ENCODE measurements at regions not wholly inside any gene's neighbourhood (a gene's known extent, or its start where the extent isn't known, plus 50 kb on each side); places are given as distances from the start of the nearest gene placed in this dataset.

DNA sequence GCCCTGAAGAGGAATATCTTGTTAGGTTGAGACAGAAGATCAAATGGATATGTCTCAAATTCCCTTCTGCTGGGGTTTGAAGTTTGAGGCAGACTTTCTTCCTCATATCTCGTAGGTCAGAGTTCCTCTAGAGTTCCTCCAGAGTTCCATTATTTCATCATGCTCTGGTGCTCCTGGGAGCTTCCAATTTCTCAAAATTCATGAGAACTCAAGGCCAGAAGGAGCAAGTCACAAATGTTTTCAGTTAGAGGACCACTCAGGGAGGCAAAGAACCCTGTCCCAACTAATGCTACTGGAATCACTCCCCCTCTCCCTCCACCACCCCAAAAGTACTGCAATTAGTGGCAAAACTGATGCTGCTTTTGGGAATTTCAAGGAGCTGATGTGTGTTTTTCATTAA is 115.7 kb upstream of the RBMS1 start:
- ChIA-PET POLR2A (no interaction called here), CTCF (no interaction called here)
- H3K27ac ChIP-seq (ENCODE audit: low read depth in 1 of 2, low read length in 2 of 2): no peak overlapping the region
- no peak overlapping the region for H3K4me3 ChIP-seq (ENCODE audit: low read length)
- ATAC-seq (ENCODE audit: poor library complexity): no peak
- Mint-ChIP-seq H3K4me3 (no peak overlapping the region), H3K9me3 (no peaks in the 10 kb centered on the region), H3K27me3 (no peaks in the 10 kb centered on the region), H3K27ac (no peak overlapping the region), H3K4me1 (ENCODE audit: low read depth) (peaks cover 57% of the 10 kb centered on the region), H3K36me3 (ENCODE audit: low read depth) (no peaks in the 10 kb centered on the region)
- H3K27me3 ChIP-seq (ENCODE audit: control insufficient read depth in 1 of 2, insufficient read depth in 2 of 2, low read length in 2 of 2): no peaks in the 10 kb centered on the region
- TF ChIP-seq, protein P1, sequence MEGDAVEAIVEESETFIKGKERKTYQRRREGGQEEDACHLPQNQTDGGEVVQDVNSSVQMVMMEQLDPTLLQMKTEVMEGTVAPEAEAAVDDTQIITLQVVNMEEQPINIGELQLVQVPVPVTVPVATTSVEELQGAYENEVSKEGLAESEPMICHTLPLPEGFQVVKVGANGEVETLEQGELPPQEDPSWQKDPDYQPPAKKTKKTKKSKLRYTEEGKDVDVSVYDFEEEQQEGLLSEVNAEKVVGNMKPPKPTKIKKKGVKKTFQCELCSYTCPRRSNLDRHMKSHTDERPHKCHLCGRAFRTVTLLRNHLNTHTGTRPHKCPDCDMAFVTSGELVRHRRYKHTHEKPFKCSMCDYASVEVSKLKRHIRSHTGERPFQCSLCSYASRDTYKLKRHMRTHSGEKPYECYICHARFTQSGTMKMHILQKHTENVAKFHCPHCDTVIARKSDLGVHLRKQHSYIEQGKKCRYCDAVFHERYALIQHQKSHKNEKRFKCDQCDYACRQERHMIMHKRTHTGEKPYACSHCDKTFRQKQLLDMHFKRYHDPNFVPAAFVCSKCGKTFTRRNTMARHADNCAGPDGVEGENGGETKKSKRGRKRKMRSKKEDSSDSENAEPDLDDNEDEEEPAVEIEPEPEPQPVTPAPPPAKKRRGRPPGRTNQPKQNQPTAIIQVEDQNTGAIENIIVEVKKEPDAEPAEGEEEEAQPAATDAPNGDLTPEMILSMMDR (IDR thresholded peaks at IDR 0.05): no peak
- no peaks in the 10 kb centered on the region for H3K9me3 ChIP-seq (ENCODE audit: control insufficient read depth in 1 of 2, insufficient read depth in 1 of 2, low read length in 2 of 2)
- DNase-seq: no peak
- intact Hi-C loops (cut with DNase I, micrococcal nuclease): no loop called here
- H3K4me1 ChIP-seq (ENCODE audit: insufficient read depth, low read length): no peaks in the 10 kb centered on the region
- H3K36me3 ChIP-seq (ENCODE audit: insufficient read depth, low read length): no peaks in the 10 kb centered on the region

DNA sequence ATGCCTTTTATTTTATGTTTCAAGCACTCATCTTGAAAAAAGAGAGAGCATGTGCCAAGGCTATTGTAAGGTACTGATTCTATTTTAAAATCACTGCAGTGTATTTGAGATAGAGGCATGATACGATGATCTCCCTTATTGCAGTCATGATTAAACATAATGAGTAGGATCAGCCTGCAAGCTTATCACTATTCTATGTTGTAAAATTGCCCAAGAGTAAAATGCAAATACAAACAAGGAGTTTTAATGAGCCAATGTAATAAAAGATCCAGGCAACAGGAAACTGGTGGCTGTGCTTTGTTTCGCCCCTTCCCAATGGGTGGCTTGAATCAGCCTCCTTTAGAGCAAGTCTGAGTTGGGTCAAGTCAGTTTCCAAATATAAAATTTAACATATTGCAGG is 116.4 kb upstream of the RBMS1 start:
- Mint-ChIP-seq H3K9me3 (peaks cover 3% of the 10 kb centered on the region), H3K27ac (no peak overlapping the region), H3K4me1 (ENCODE audit: low read depth) (peaks cover 57% of the 10 kb centered on the region), H3K27me3 (no peaks in the 10 kb centered on the region), H3K4me3 (no peak overlapping the region), H3K36me3 (ENCODE audit: low read depth) (no peaks in the 10 kb centered on the region)
- Histone ChIP-seq H3K4me1 (ENCODE audit: insufficient read depth, low read length) (no peaks in the 10 kb centered on the region), H3K27ac (ENCODE audit: low read depth in 1 of 2, low read length in 2 of 2) (no peak overlapping the region), H3K36me3 (ENCODE audit: insufficient read depth, low read length) (no peaks in the 10 kb centered on the region), H3K9me3 (ENCODE audit: control insufficient read depth in 1 of 2, insufficient read depth in 1 of 2, low read length in 2 of 2) (no peaks in the 10 kb centered on the region), H3K27me3 (ENCODE audit: control insufficient read depth in 1 of 2, insufficient read depth in 2 of 2, low read length in 2 of 2) (no peaks in the 10 kb centered on the region), H3K4me3 (ENCODE audit: low read length) (no peak overlapping the region)
- TF ChIP-seq, protein P1 (IDR thresholded peaks at IDR 0.05): no peak
- intact Hi-C loops (cut with DNase I, micrococcal nuclease): no loop called here
- ChIA-PET CTCF (no interaction called here), POLR2A (no interaction called here)
- ATAC-seq (ENCODE audit: poor library complexity) (no peak), DNase-seq (no peak)

DNA sequence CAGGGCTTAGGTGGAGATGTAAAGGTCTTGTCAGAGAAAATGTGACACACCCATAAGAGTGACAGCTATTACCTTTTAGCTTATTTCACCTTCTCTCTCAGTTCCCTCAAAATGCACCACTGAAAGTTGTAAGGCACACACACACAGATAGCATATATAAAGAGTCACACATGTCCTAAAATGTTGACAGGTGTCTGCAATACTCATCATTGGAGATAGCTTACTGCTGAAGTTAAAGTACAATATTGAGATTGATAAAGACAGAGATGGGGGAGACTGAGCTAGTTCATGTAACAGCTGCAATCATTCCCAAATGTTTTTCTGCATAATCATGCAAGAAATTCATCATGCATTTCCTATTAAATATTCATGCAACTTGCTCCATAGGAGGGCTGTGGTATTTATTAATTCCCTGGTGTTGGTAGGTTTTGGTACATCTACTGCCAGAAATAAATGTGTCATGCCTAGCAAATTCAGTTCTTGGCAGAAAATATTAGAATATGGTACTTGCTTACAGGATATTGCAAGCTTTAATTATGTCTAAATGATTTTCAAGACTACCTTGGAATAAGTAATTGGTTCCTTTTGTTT is 118.8 kb upstream of the RBMS1 start:
- intact Hi-C loops (cut with DNase I, micrococcal nuclease): no loop called here
- Histone ChIP-seq H3K27ac (ENCODE audit: low read depth in 1 of 2, low read length in 2 of 2) (no peak overlapping the region), H3K27me3 (ENCODE audit: control insufficient read depth in 1 of 2, insufficient read depth in 2 of 2, low read length in 2 of 2) (no peaks in the 10 kb centered on the region), H3K9me3 (ENCODE audit: control insufficient read depth in 1 of 2, insufficient read depth in 1 of 2, low read length in 2 of 2) (peaks cover 0 to 13% of the 10 kb centered on the region in 2 experiments), H3K36me3 (ENCODE audit: insufficient read depth, low read length) (no peaks in the 10 kb centered on the region), H3K4me3 (ENCODE audit: low read length) (no peak overlapping the region), H3K4me1 (ENCODE audit: insufficient read depth, low read length) (no peaks in the 10 kb centered on the region)
- POLR2A ChIA-PET: no interaction called here
- DNase-seq (no peak), ATAC-seq (ENCODE audit: poor library complexity) (no peak)
- no peak overlapping the region for H3K27ac Mint-ChIP-seq
- TF ChIP-seq, protein P1 (IDR thresholded peaks at IDR 0.05): no peak
- no peak overlapping the region for H3K4me3 Mint-ChIP-seq
- CTCF ChIA-PET: no interaction called here
- peaks cover 57% of the 10 kb centered on the region for H3K4me1 Mint-ChIP-seq (ENCODE audit: low read depth)
- no peaks in the 10 kb centered on the region for H3K27me3 Mint-ChIP-seq
- peaks cover 13% of the 10 kb centered on the region for H3K9me3 Mint-ChIP-seq
- H3K36me3 Mint-ChIP-seq (ENCODE audit: low read depth): no peaks in the 10 kb centered on the region
